Prostate gland (tissue), 2 donors: ENCODE measurements at regions not wholly inside any gene's neighbourhood (a gene's known extent, or its start where the extent isn't known, plus 50 kb on each side); places are given as distances from the start of the nearest gene placed in this dataset.
"Not testable (repeated sequence)": the region's sequence is repeated elsewhere in the genome, so short reads cannot be mapped to it uniquely, and the experiment has no call there.

Source experiments
- DNase-seq: peaks from one replicate; pipeline ENCODE4 v3.0.0-alpha.2; 2019; ENCODE audit warnings: low spot score
- H3K27ac ChIP-seq, 2 donors: fragments of 200-600 bp; sonication (generic); 2 replicates each; pipeline ENCODE4 v1.5.1; 2017 to 2019
- H3K27me3 ChIP-seq: fragments of 200-600 bp; sonication (generic); replicated peaks from 2 replicates; pipeline ENCODE4 v1.5.1; 2019; ENCODE audit not compliant: insufficient read depth
- H3K36me3 ChIP-seq, 2 donors: fragments of 200-600 bp; sonication (generic); 1 replicate in 1 of 2; 2 replicates in 1 of 2; pipeline versions ENCODE4 v1.5.1 to v1.8.1; 2017 to 2019
- H3K4me1 ChIP-seq: fragments of 200-600 bp; sonication (generic); replicated peaks from 2 replicates; pipeline ENCODE4 v1.5.1; 2019
- H3K4me3 ChIP-seq, 2 donors: fragments of 200-600 bp; sonication (generic); 2 replicates each; pipeline ENCODE4 v1.5.1; 2017 to 2019
- H3K9me3 ChIP-seq: fragments of 200-600 bp; sonication (generic); 2 replicates; pipeline ENCODE4 v1.5.1; 2017
- CTCF ChIP-seq, 4 experiments: fragments of 200-600 bp in 2 of 4; fragments of 450-650 bp in 2 of 4; sonication (generic) in 2 of 4; IDR thresholded peaks; 1 replicate in 3 of 4; 2 replicates in 1 of 4; pipeline ENCODE4 v1.5.1; 2016 to 2019; ENCODE audit warnings: antibody characterized with exemption in 4 of 4, mild to moderate bottlenecking in 2 of 4, moderate library complexity in 2 of 4
- POLR2A ChIP-seq: fragments of 450-650 bp; IDR thresholded peaks from one replicate; pipeline ENCODE4 v1.6.1; 2016; ENCODE audit warnings: antibody characterized with exemption, mild to moderate bottlenecking
- POLR2AphosphoS5 ChIP-seq: sonication (generic); formaldehyde crosslinking; IDR thresholded peaks from one replicate; pipeline ENCODE4 v1.6.1; 2017; ENCODE audit warnings: antibody characterized with exemption
- WGBS: methylation state at CpG from one replicate; pipeline ENCODE4 v1.1.5; 2018; 5-methylcytosine and 5-hydroxymethylcytosine counted together
- intact Hi-C: fragments of 100-400 bp; cut with DNase I; formaldehyde crosslinking; loops from one replicate; pipeline ENCODE4 v1.14.2; 2022

DNA sequence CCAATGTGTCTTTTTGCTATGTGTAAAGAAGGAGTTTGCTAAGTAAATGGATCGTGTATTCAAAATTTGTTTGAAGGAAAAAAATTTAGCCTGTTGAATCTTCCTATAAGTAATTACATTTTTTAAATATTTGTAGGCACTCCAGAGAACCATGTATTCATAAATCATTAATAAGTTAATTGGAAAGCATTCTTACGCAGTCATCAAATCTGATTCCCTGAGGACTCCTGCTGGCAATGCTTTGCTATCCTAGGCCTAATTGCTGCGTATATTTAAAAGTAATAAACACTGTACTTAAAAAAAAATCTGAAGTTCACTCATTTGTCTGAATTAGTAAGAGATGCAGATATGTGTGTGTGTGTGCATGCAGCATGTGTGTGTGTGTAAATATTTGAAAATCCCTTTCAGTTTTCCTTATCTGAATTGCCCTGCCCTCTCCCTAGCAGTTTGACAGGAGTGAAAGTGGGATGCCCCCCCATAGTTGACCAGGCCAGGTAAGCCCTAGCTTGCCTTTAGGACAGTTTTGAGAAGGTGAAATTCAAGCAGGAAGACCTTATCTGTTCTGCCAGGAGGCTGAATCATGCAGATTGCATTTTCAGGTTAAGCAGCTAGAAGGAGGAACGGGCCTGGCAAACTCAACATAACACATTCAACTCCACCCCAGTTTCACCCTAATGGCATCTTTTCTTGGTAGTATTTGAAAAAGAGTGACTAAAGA is 81.2 kb upstream of the DNAH5 start:
- H3K4me3 ChIP-seq: no peak overlapping the region
- intact Hi-C loops: no loop called here
- DNase-seq: no peak
- H3K27ac ChIP-seq: no peak overlapping the region
- no peaks in the 10 kb centered on the region for H3K27me3 ChIP-seq
- H3K4me1 ChIP-seq: no peaks in the 10 kb centered on the region
- WGBS: 80% methylated on average over 4 of the region's 4 CpGs
- H3K9me3 ChIP-seq: no peaks in the 10 kb centered on the region
- TF ChIP-seq POLR2A (no peak), CTCF (IDR thresholded peaks at IDR 0.05) (no peak), POLR2AphosphoS5 (no peak)
- no peaks in the 10 kb centered on the region for H3K36me3 ChIP-seq

- no peak for TF ChIP-seq CTCF (IDR thresholded peaks at IDR 0.05)
- TF ChIP-seq POLR2AphosphoS5: no peak
- no peak for TF ChIP-seq POLR2A
- no peak for DNase-seq
- intact Hi-C loops: no loop called here
- H3K27me3 ChIP-seq: no peaks in the 10 kb centered on the region
- no peak overlapping the region for H3K4me3 ChIP-seq
- H3K36me3 ChIP-seq: no peaks in the 10 kb centered on the region
- H3K27ac ChIP-seq: no peak overlapping the region
- WGBS: 78% methylated on average over 3 of the region's 3 CpGs
- H3K9me3 ChIP-seq: no peaks in the 10 kb centered on the region
- H3K4me1 ChIP-seq: no peaks in the 10 kb centered on the region
These were observed 78.5 kb upstream of the DNAH5 start for GRCh38 chr5:14022971-14023370.

DNA sequence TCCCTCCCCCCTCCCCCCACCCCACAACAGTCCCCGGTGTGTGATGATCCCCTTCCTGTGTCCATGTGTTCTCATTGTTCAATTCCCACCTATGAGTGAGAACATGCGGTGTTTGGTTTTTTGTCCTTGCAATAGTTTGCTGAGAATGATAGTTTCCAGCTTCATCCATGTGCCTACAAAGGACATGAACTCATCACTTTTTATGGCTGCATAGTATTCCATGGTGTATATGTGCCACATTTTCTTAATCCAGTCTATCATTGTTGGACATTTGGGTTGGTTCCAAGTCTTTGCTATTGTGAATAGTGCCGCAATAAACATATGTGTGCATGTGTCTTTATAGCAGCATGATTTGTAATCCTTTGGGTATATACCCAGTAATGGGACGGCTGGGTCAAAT is 76.5 kb upstream of the DNAH5 start:
- intact Hi-C loops, H3K4me3 ChIP-seq, DNase-seq, H3K4me1 ChIP-seq, H3K9me3 ChIP-seq, H3K27me3 ChIP-seq, H3K36me3 ChIP-seq, H3K27ac ChIP-seq: not testable (repeated sequence)
- WGBS: 97% methylated on average over 4 of the region's 4 CpGs

DNA sequence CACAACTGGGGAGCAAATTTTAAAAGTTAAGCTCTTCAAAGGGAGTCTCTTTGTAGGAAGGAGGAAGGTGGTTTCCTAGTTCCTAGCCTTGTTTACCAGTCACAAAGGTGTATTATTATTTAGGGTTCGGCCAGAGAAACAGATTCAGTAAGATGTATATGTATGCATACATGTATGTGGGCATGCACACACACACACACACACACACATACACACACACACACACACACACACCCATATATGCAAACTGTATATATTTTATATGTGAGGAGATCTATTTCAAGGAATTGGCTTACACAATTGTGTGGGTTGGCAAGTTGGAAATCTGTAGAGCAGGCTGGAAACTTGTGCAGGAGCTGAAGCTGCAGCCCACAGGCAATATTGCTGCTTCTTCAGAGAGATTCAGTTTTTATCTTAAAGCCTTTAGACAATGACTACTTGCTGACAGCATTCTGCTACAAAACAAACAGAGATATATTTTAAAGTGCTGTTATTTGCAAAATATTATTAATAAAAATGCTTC is 75.3 kb upstream of the DNAH5 start:
- Histone ChIP-seq H3K27ac (no peak overlapping the region), H3K36me3 (no peaks in the 10 kb centered on the region), H3K4me3 (no peak overlapping the region), H3K4me1 (no peaks in the 10 kb centered on the region), H3K9me3 (no peaks in the 10 kb centered on the region), H3K27me3 (no peaks in the 10 kb centered on the region)
- no peak for TF ChIP-seq CTCF (IDR thresholded peaks at IDR 0.05)
- DNase-seq: no peak
- intact Hi-C loops: no loop called here
- WGBS: 86% methylated on average over 1 of the region's 1 CpG

GRCh38 chr5:14017904-14018303 is 73.4 kb upstream of the DNAH5 start:
- H3K27ac ChIP-seq: no peak overlapping the region
- no peaks in the 10 kb centered on the region for H3K27me3 ChIP-seq
- 74% methylated on average over 8 of the region's 8 CpGs for WGBS
- no peak overlapping the region for H3K4me3 ChIP-seq
- H3K9me3 ChIP-seq: no peaks in the 10 kb centered on the region
- no peaks in the 10 kb centered on the region for H3K4me1 ChIP-seq
- TF ChIP-seq CTCF (IDR thresholded peaks at IDR 0.05): no peak
- DNase-seq: no peak
- intact Hi-C loops: no loop called here
- no peaks in the 10 kb centered on the region for H3K36me3 ChIP-seq
